A549 (cell line): ENCODE measurements at regions not wholly inside any gene's neighbourhood (a gene's known extent, or its start where the extent isn't known, plus 50 kb on each side); places are given as distances from the start of the nearest gene placed in this dataset.

Source experiments
- ATAC-seq, 2 experiments: fragments of 200-7000 bp in 1 of 2; fragments of >200 bp in 1 of 2; cut with Nextera tagmentation in 1 of 2; cut with Tn5 transposase in 1 of 2; 3 replicates each; pipeline versions ENCODE4 v1.8.0 to v1.9.1; 2018 to 2020; ENCODE audit warnings: mild to moderate bottlenecking in 1 of 2, moderate library complexity in 1 of 2
- CTCF ChIA-PET: fragments of 300-600 bp; sonication (Branson Sonifier 250); formaldehyde crosslinking; extraction: SDS; loops from one replicate; lab custom pipeline; 2021; ENCODE audit warnings: antibody characterized with exemption, inconsistent platforms; lab: Yijun Ruan, JAX
- POLR2A ChIA-PET: fragments of 350-600 bp; formaldehyde crosslinking; extraction: SDS; loops from one replicate; lab custom pipeline; 2021; ENCODE audit warnings: antibody characterized with exemption, inconsistent platforms; lab: Yijun Ruan, JAX
- DNase-seq, 2 experiments: peaks; one replicate each; pipeline versions ENCODE4 v3.0.0 to v3.0.0-alpha.2; 2011 to 2016; ENCODE audit warnings: low read depth in 1 of 2, low spot score in 1 of 2
- FAIRE-seq: peaks from 2 replicates; lab custom pipeline; 2011; peaks lifted over from hg19 to GRCh38; lab: Jason Lieb, UNC
- H3K27ac ChIP-seq, 2 experiments: fragments of >200 bp; sonication (Bioruptor Twin); formaldehyde crosslinking; 3 replicates each; pipeline ENCODE4 v1.5.1; 2016 to 2017
- H3K4me1 ChIP-seq: fragments of >200 bp; sonication (Bioruptor Twin); formaldehyde crosslinking; 3 replicates; pipeline ENCODE4 v1.6.1; 2016
- H3K4me2 ChIP-seq: fragments of >200 bp; sonication (Bioruptor Twin); formaldehyde crosslinking; 3 replicates; pipeline ENCODE4 v1.6.1; 2016
- H3K4me3 ChIP-seq: fragments of >200 bp; sonication (Bioruptor Twin); formaldehyde crosslinking; 3 replicates; pipeline ENCODE4 v1.5.1; 2016
- H3K9me3 ChIP-seq: fragments of >200 bp; sonication (Bioruptor Twin); formaldehyde crosslinking; 3 replicates; pipeline ENCODE4 v1.6.1; 2016
- BCL3 ChIP-seq: fragments of >200 bp; sonication (Bioruptor Twin); formaldehyde crosslinking; IDR thresholded peaks from 3 replicates; pipeline ENCODE4 v1.6.1; 2016
- CHD2 ChIP-seq: fragments of 150-350 bp; IDR thresholded peaks from 2 replicates; pipeline ENCODE4 v1.6.1; 2014; ENCODE audit warnings: low read length; ENCODE audit not compliant: partially characterized antibody
- CTCF ChIP-seq: fragments of >200 bp; sonication (Bioruptor Twin); formaldehyde crosslinking; IDR thresholded peaks from 3 replicates; pipeline ENCODE4 v1.5.1; 2016
- EP300 ChIP-seq, 2 experiments: fragments of >200 bp; sonication (Bioruptor Twin); formaldehyde crosslinking; IDR thresholded peaks; 2 replicates in 1 of 2; 3 replicates in 1 of 2; pipeline ENCODE4 v1.6.1; 2016 to 2017
- HOXB13 ChIP-seq: fragments of 250-450 bp; sonication (Bioruptor Pico); IDR thresholded peaks from 2 replicates; pipeline ENCODE4 v1.5.0; 2020; ENCODE audit warnings: low read depth, mild to moderate bottlenecking, moderate library complexity
- HOXB5 ChIP-seq: fragments of 250-450 bp; sonication (Bioruptor Pico); IDR thresholded peaks from 2 replicates; pipeline ENCODE4 v1.5.0; 2020; ENCODE audit warnings: mild to moderate bottlenecking, moderate library complexity
- MAZ ChIP-seq: fragments of 150-350 bp; IDR thresholded peaks from 2 replicates; pipeline ENCODE4 v1.6.1; 2014; ENCODE audit warnings: antibody characterized with exemption, low read depth, low read length, borderline replicate concordance
- MYC ChIP-seq: IDR thresholded peaks from 2 replicates; pipeline ENCODE4 v1.6.1; 2012; ENCODE audit warnings: mild to moderate bottlenecking, inconsistent platforms, low read length, improper control_type of control experiment, borderline replicate concordance
- NFE2L2 ChIP-seq: fragments of 150-350 bp; conservative IDR thresholded peaks from 2 replicates; pipeline ENCODE4 v1.6.1; 2014; ENCODE audit warnings: low read length
- NR3C1 ChIP-seq: fragments of >200 bp; sonication (Bioruptor Twin); formaldehyde crosslinking; IDR thresholded peaks from 3 replicates; pipeline ENCODE4 v1.6.1; 2017
- PBX3 ChIP-seq: IDR thresholded peaks from 2 replicates; pipeline ENCODE4 v1.6.1; 2012
- PHF8 ChIP-seq: fragments of 200-600 bp; sonication (generic); IDR thresholded peaks from 2 replicates; pipeline ENCODE4 v1.6.1; 2016; ENCODE audit warnings: low read depth, mild to moderate bottlenecking, antibody characterized with exemption, moderate library complexity, borderline replicate concordance
- POLR2AphosphoS2 ChIP-seq: conservative IDR thresholded peaks from 2 replicates; pipeline ENCODE4 v1.6.1; 2012; ENCODE audit warnings: low read length, improper control_type of control experiment, inconsistent platforms
- REST ChIP-seq: fragments of 200-600 bp; sonication (generic); IDR thresholded peaks from 2 replicates; pipeline ENCODE4 v1.6.1; 2016; ENCODE audit warnings: antibody characterized with exemption, mild to moderate bottlenecking, moderate library complexity
- SMC3 ChIP-seq: fragments of >200 bp; sonication (Bioruptor Twin); formaldehyde crosslinking; IDR thresholded peaks from 3 replicates; pipeline ENCODE4 v1.6.1; 2018; ENCODE audit warnings: inconsistent platforms
- ZC3H11A ChIP-seq: fragments of 450-650 bp; IDR thresholded peaks from 2 replicates; pipeline ENCODE4 v1.6.1; 2014; ENCODE audit warnings: antibody characterized with exemption, mild to moderate bottlenecking
- ZSCAN20 ChIP-seq: fragments of 250-450 bp; sonication (Bioruptor Pico); IDR thresholded peaks from 2 replicates; pipeline ENCODE4 v1.8.0; 2022; ENCODE audit warnings: mild to moderate bottlenecking, moderate library complexity
- WGBS: methylation state at CpG from one replicate; pipeline ENCODE4 v1.1.6; 2017; ENCODE audit errors: missing lambda C conversion rate; 5-methylcytosine and 5-hydroxymethylcytosine counted together

- Histone ChIP-seq H3K27ac (no peak overlapping the region), H3K4me1 (no peaks in the 10 kb centered on the region), H3K4me3 (no peak overlapping the region), H3K9me3 (no peaks in the 10 kb centered on the region), H3K4me2 (no peak overlapping the region)
- FAIRE-seq (no peak), DNase-seq (no peak), ATAC-seq (no peak)
- TF ChIP-seq SMC3 (no peak), HOXB5 (no peak), ZC3H11A (no peak), REST (no peak), BCL3 (no peak), HOXB13 (CRISPR knock-in tag) (no peak), NFE2L2 (no peak), MAZ (no peak), PHF8 (no peak)
- CTCF ChIA-PET, result no interaction called here
- POLR2A ChIA-PET, result no interaction called here
Measured at GRCh38 chr9:23171479-23171878, 654.6 kb downstream of the ELAVL2 start.

- no peak for TF ChIP-seq NR3C1
- TF ChIP-seq EP300 (IDR thresholded peaks at IDR 0.05), result no peak
- TF ChIP-seq HOXB13 (CRISPR knock-in tag), result no peak
- no peak for TF ChIP-seq PBX3
- no peak for TF ChIP-seq CHD2
- no peak for TF ChIP-seq POLR2AphosphoS2
- no peak for TF ChIP-seq ZSCAN20 (CRISPR knock-in tag)
- TF ChIP-seq ZC3H11A, result no peak
- TF ChIP-seq CTCF, result no peak
- TF ChIP-seq MYC, result no peak
- ATAC-seq, result no peak
- ChIA-PET CTCF (no interaction called here), POLR2A (no interaction called here)
- H3K27ac ChIP-seq, result no peak overlapping the region
- no peak overlapping the region for H3K4me3 ChIP-seq
- FAIRE-seq, result no peak
- H3K4me2 ChIP-seq, result no peak overlapping the region
- no peaks in the 10 kb centered on the region for H3K9me3 ChIP-seq
- no peak for DNase-seq
- no peaks in the 10 kb centered on the region for H3K4me1 ChIP-seq
- 4% methylated on average over 4 of the region's 4 CpGs for WGBS
Measured at GRCh38 chr9:23172206-23172605, 653.8 kb downstream of the ELAVL2 start.
